ENCODE measurements at regions not wholly inside any gene's neighbourhood (a gene's known extent, or its start where the extent isn't known, plus 50 kb on each side); places are given as distances from the start of the nearest gene placed in this dataset.

- Histone ChIP-seq H3K27ac (ENCODE audit: low read depth in 1 of 2, low read length in 2 of 2) (no peak overlapping the region), H3K9ac (ENCODE audit: insufficient read depth, low read length, poor library complexity, severe bottlenecking) (no peak overlapping the region), H3K27me3 (ENCODE audit: control insufficient read depth in 2 of 2, insufficient read depth in 2 of 2, low read length in 2 of 2) (no peaks in the 10 kb centered on the region), H3K79me2 (ENCODE audit: insufficient read depth, low read length) (no peaks in the 10 kb centered on the region), H3K9me3 (replicated peaks in 1 of 2; ENCODE audit: control insufficient read depth in 1 of 2, insufficient read depth in 1 of 2, low read length in 2 of 2) (no peaks in the 10 kb centered on the region), H3K4me1 (ENCODE audit: control insufficient read depth in 1 of 2, insufficient read depth in 2 of 2, low read length in 2 of 2) (no peaks in the 10 kb centered on the region), H2AFZ (ENCODE audit: insufficient read depth, low read depth, low read length, poor library complexity, severe bottlenecking) (no peak overlapping the region), H3K36me3 (replicated peaks in 1 of 2; ENCODE audit: control insufficient read depth in 1 of 2, insufficient read depth in 2 of 2, low read length in 2 of 2) (no peaks in the 10 kb centered on the region), H3K4me3 (replicated peaks in 1 of 3; ENCODE audit: low read depth in 2 of 3, low read length in 3 of 3) (no peak overlapping the region), H3K4me2 (replicated peaks; ENCODE audit: extremely low read depth, low read length, poor library complexity, severe bottlenecking) (no peak overlapping the region), H4K20me1 (ENCODE audit: insufficient read depth, low read length) (no peaks in the 10 kb centered on the region)
- Mint-ChIP-seq H3K4me3 (no peak overlapping the region), H3K27ac (no peak overlapping the region), H3K4me1 (no peaks in the 10 kb centered on the region), H3K27me3 (ENCODE audit: low read depth in 3 of 3) (peaks cover 0 to 3% (median 3%) of the 10 kb centered on the region in 3 donors), H3K36me3 (no peaks in the 10 kb centered on the region), H3K9me3 (peaks cover 0 to 5% (median 2%) of the 10 kb centered on the region in 7 donors)
- 62% methylated on average over 2 of the region's 3 CpGs for WGBS (ENCODE audit: insufficient coverage)
- no peak for TF ChIP-seq CTCF (IDR thresholded peaks at IDR 0.05)
- DNase-seq, result no peak
- intact Hi-C loops (cut with micrococcal nuclease), result no loop called here
These were observed 216.6 kb upstream of the PLXNA2 start for GRCh38 chr1:208460823-208461222.

GRCh38 chr1:208461680-208462079 lies 217.5 kb upstream of the PLXNA2 start:
- Mint-ChIP-seq H3K4me1 (no peaks in the 10 kb centered on the region), H3K27me3 (ENCODE audit: low read depth in 3 of 3) (peaks cover 0 to 3% (median 3%) of the 10 kb centered on the region in 3 donors), H3K4me3 (no peak overlapping the region), H3K9me3 (peaks cover 0 to 5% (median 2%) of the 10 kb centered on the region in 7 donors), H3K36me3 (no peaks in the 10 kb centered on the region), H3K27ac (no peak overlapping the region)
- TF ChIP-seq CTCF (IDR thresholded peaks at IDR 0.05), result peak; percentile 41
- Histone ChIP-seq H3K9ac (ENCODE audit: insufficient read depth, low read length, poor library complexity, severe bottlenecking) (no peak overlapping the region), H3K4me3 (replicated peaks in 1 of 3; ENCODE audit: low read depth in 2 of 3, low read length in 3 of 3) (no peak overlapping the region), H3K4me1 (ENCODE audit: control insufficient read depth in 1 of 2, insufficient read depth in 2 of 2, low read length in 2 of 2) (no peaks in the 10 kb centered on the region), H4K20me1 (ENCODE audit: insufficient read depth, low read length) (no peaks in the 10 kb centered on the region), H3K36me3 (replicated peaks in 1 of 2; ENCODE audit: control insufficient read depth in 1 of 2, insufficient read depth in 2 of 2, low read length in 2 of 2) (no peaks in the 10 kb centered on the region), H3K9me3 (replicated peaks in 1 of 2; ENCODE audit: control insufficient read depth in 1 of 2, insufficient read depth in 1 of 2, low read length in 2 of 2) (no peaks in the 10 kb centered on the region), H3K79me2 (ENCODE audit: insufficient read depth, low read length) (no peaks in the 10 kb centered on the region), H3K4me2 (replicated peaks; ENCODE audit: extremely low read depth, low read length, poor library complexity, severe bottlenecking) (no peak overlapping the region), H2AFZ (ENCODE audit: insufficient read depth, low read depth, low read length, poor library complexity, severe bottlenecking) (no peak overlapping the region), H3K27me3 (ENCODE audit: control insufficient read depth in 2 of 2, insufficient read depth in 2 of 2, low read length in 2 of 2) (no peaks in the 10 kb centered on the region), H3K27ac (ENCODE audit: low read depth in 1 of 2, low read length in 2 of 2) (no peak overlapping the region)
- intact Hi-C loops (cut with micrococcal nuclease), result no loop called here
- WGBS (ENCODE audit: insufficient coverage), result no CpG with 5 or more reads among the region's 4 CpGs
- no peak for DNase-seq
